ENCODE measurements at regions not wholly inside any gene's neighbourhood (a gene's known extent, or its start where the extent isn't known, plus 50 kb on each side); places are given as distances from the start of the nearest gene placed in this dataset.

DNA sequence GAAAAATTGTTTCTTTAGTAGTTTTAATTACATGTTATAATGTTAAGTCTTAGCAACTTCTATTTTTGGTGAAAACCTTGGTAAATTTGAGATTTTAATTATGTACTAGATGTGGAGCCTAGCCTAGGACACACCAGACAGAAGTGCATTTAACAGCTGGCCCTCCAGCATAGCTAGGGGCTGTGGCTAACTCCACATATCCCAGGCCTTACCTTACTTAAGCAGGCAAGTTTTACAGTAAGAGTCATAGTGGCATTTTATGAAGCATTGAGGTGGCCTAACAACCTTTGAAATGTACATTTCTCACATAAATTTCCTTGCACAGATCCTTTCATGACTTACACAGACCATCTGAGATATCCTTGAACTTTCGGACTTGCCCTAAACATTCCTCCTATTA lies 71.6 kb upstream of the C4orf54 start:
- no peak overlapping the region for H3K4me3 ChIP-seq (ENCODE audit: low read depth, low read length)
- DNase-seq (ENCODE audit: low read depth): no peak
- TF ChIP-seq, protein P1, sequence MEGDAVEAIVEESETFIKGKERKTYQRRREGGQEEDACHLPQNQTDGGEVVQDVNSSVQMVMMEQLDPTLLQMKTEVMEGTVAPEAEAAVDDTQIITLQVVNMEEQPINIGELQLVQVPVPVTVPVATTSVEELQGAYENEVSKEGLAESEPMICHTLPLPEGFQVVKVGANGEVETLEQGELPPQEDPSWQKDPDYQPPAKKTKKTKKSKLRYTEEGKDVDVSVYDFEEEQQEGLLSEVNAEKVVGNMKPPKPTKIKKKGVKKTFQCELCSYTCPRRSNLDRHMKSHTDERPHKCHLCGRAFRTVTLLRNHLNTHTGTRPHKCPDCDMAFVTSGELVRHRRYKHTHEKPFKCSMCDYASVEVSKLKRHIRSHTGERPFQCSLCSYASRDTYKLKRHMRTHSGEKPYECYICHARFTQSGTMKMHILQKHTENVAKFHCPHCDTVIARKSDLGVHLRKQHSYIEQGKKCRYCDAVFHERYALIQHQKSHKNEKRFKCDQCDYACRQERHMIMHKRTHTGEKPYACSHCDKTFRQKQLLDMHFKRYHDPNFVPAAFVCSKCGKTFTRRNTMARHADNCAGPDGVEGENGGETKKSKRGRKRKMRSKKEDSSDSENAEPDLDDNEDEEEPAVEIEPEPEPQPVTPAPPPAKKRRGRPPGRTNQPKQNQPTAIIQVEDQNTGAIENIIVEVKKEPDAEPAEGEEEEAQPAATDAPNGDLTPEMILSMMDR (IDR thresholded peaks at IDR 0.05; ENCODE audit: insufficient read depth, low read length): no peak

DNA sequence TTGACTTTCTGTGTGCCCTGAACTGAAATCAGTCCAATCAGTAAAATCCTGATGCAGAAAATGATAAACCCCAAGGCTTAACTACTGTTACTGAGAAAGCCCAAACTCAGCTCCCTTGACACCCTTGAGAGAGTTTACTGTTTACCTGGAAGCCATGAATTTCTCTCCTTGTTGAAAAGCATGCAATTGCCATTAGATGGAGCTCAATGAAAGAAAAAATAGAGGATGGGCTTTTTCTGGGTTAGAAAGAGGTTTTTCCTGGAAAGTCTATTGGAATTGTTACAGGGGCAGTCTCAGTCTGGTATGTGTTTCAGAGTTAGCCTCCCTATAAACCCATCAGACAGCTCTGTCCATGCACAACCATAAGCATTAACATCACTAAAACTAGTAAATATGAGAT lies 66.4 kb upstream of the C4orf54 start:
- H3K4me3 ChIP-seq (ENCODE audit: low read depth, low read length): no peak overlapping the region
- peak; percentile 37 for DNase-seq (ENCODE audit: low read depth)
- TF ChIP-seq, protein P1 (IDR thresholded peaks at IDR 0.05; ENCODE audit: insufficient read depth, low read length): peak; percentile 25

DNA sequence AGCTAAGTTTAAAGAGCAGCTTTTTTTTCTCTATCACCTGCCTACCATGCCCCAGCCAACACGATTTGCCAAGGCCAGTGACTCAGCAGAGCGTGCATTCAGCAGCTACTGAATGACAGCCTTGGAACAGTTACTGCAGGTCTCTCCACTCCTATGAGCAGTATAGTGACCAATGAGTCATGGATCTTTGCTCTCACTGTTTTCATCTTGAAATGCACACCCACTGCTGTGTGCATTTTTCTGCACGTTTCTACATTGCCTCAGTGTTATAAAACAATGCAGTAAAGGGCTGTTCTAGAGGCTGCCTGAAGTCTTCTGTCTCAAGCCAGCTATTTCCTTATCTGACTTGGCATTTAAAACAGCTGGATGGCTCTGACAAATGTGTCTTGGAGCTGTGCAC lies 66.0 kb upstream of the C4orf54 start:
- DNase-seq (ENCODE audit: low read depth): peak; percentile 90
- no peak overlapping the region for H3K4me3 ChIP-seq (ENCODE audit: low read depth, low read length)
- TF ChIP-seq, protein P1 (IDR thresholded peaks at IDR 0.05; ENCODE audit: insufficient read depth, low read length): no peak

DNA sequence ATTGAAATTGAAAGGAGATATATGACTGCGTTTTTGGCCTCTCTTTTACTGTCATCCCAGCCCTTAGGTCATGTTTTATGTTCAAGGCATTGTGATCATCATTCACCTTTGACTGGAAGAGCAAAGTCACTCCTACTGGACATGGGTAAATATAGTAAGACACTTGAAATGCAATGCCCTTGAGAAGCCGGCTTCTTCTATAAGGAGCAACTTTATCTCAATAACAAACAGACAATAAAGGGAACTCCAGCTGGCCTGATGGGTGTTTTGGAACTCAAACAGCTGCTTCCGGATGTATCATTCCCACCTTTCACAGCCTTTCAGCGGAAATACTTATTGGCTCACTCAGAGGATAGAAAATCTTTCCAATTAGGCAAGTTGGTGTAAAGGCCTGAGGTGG lies 65.1 kb upstream of the C4orf54 start:
- DNase-seq (ENCODE audit: low read depth): no peak
- TF ChIP-seq, protein P1 (IDR thresholded peaks at IDR 0.05; ENCODE audit: insufficient read depth, low read length): no peak
- H3K4me3 ChIP-seq (ENCODE audit: low read depth, low read length): no peak overlapping the region

DNA sequence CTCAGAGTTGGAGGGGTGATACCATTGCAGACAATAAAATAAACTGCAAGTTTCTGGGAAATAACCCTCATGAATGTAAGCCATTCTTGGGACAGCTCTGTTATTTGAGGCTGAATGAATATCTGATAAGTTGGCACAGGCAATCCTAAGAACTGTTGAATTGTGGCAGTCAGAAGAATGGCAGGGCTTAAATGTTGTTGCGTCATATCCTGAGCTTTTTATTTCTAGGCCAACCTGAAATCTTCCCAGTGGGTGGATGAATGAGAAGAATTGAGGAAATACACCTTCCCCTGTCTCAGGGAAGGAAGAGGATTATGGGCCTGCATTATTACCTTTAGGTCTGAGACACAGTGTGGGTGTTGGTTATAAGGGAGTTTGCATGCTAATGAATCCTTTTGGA lies 64.4 kb upstream of the C4orf54 start:
- TF ChIP-seq, protein P1 (IDR thresholded peaks at IDR 0.05; ENCODE audit: insufficient read depth, low read length): no peak
- H3K4me3 ChIP-seq (ENCODE audit: low read depth, low read length): no peak overlapping the region
- DNase-seq (ENCODE audit: low read depth): peak; percentile 9

- TF ChIP-seq, protein P1 (IDR thresholded peaks at IDR 0.05; ENCODE audit: insufficient read depth, low read length): no peak
- DNase-seq (ENCODE audit: low read depth): no peak
- H3K4me3 ChIP-seq (ENCODE audit: low read depth, low read length): no peak overlapping the region
These were observed 62.6 kb upstream of the C4orf54 start for GRCh38 chr4:99720206-99720605.

DNA sequence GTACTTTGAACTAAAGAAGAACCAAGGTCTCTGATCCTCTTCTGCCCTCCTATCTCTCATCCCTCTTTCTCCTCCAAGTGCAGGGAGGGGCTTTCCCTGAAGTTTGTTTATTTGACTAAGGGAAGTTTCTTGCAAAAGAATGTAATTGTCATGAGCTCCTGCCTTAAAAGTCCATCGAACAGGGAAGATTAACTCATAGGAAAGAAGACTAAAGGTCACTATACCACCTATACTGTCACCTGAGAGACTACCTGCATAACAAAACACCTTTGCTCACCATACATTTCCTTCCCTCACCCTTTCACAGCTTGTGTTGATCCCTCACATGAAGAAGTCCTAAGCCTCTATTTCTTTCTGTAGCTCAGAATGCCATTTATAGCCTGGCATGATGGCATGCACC lies 59.4 kb upstream of the C4orf54 start:
- TF ChIP-seq, protein P1 (IDR thresholded peaks at IDR 0.05; ENCODE audit: insufficient read depth, low read length): no peak
- DNase-seq (ENCODE audit: low read depth): no peak
- H3K4me3 ChIP-seq (ENCODE audit: low read depth, low read length): no peak overlapping the region

All from fibroblast of the aortic adventitia (primary cell).